DND-41 (cell line): ENCODE measurements at regions not wholly inside any gene's neighbourhood (a gene's known extent, or its start where the extent isn't known, plus 50 kb on each side); places are given as distances from the start of the nearest gene placed in this dataset.

Source experiments
- ATAC-seq: fragments of 200-7000 bp; cut with Tn5 transposase; 3 replicates; pipeline ENCODE4 v1.9.1; 2021; ENCODE audit warnings: low read depth; ENCODE audit not compliant: insufficient read depth
- DNase-seq: peaks from one replicate; pipeline ENCODE4 v3.0.0-alpha.2; 2020
- H2AFZ ChIP-seq: 2 replicates; pipeline ENCODE4 v1.6.0; 2012; ENCODE audit warnings: low read depth, low read length
- H3K27ac ChIP-seq: 2 replicates; pipeline ENCODE4 v1.5.1; 2012; ENCODE audit warnings: low read length, inconsistent platforms
- H3K27me3 ChIP-seq: fragments of 200-600 bp; sonication (generic); 2 replicates; pipeline ENCODE4 v1.6.0; 2012; ENCODE audit warnings: low read length, mild to moderate bottlenecking, inconsistent platforms; ENCODE audit not compliant: insufficient read depth, poor library complexity
- H3K36me3 ChIP-seq: 2 replicates; pipeline ENCODE4 v1.5.1; 2012; ENCODE audit warnings: low read length, inconsistent platforms; ENCODE audit not compliant: insufficient read depth
- H3K4me1 ChIP-seq: 2 replicates; pipeline ENCODE4 v1.5.1; 2012; ENCODE audit warnings: mild to moderate bottlenecking, low read length; ENCODE audit not compliant: insufficient read depth
- H3K4me2 ChIP-seq: 2 replicates; pipeline ENCODE4 v1.6.0; 2012; ENCODE audit warnings: mild to moderate bottlenecking, moderate library complexity, low read length, inconsistent platforms; ENCODE audit not compliant: insufficient read depth
- H3K4me3 ChIP-seq, 2 experiments: fragments of 200-600 bp in 1 of 2; shearing (Covaris generic) in 1 of 2; 2 replicates each; pipeline ENCODE4 v1.5.1; 2012 to 2016; ENCODE audit warnings: inconsistent platforms in 2 of 2, low read length in 2 of 2, mild to moderate bottlenecking in 2 of 2, low read depth in 1 of 2, moderate library complexity in 1 of 2
- H3K79me2 ChIP-seq: 2 replicates; pipeline ENCODE4 v1.6.0; 2012; ENCODE audit warnings: low read length, inconsistent platforms; ENCODE audit not compliant: insufficient read depth
- H3K9ac ChIP-seq: 2 replicates; pipeline ENCODE4 v1.6.0; 2012; ENCODE audit warnings: low read depth, mild to moderate bottlenecking, inconsistent platforms, low read length, moderate library complexity
- H3K9me3 ChIP-seq: 2 replicates; pipeline ENCODE4 v1.5.1; 2012; ENCODE audit warnings: low read length, moderate library complexity, mild to moderate bottlenecking, inconsistent platforms; ENCODE audit not compliant: insufficient read depth, severe bottlenecking
- H4K20me1 ChIP-seq: 2 replicates; pipeline ENCODE4 v1.6.0; 2012; ENCODE audit warnings: low read length; ENCODE audit not compliant: insufficient read depth
- CTCF ChIP-seq: IDR thresholded peaks from 2 replicates; pipeline ENCODE4 v1.5.1; 2012; ENCODE audit warnings: borderline replicate concordance, low read length, moderate library complexity, mild to moderate bottlenecking; ENCODE audit not compliant: poor library complexity, severe bottlenecking; ENCODE audit errors: extremely low read depth
- EZH2 ChIP-seq: IDR thresholded peaks from 3 replicates; pipeline ENCODE4 v1.6.1; 2012; ENCODE audit warnings: borderline replicate concordance, low read depth, mild to moderate bottlenecking, moderate library complexity, low read length, inconsistent platforms; ENCODE audit not compliant: severe bottlenecking

DNA sequence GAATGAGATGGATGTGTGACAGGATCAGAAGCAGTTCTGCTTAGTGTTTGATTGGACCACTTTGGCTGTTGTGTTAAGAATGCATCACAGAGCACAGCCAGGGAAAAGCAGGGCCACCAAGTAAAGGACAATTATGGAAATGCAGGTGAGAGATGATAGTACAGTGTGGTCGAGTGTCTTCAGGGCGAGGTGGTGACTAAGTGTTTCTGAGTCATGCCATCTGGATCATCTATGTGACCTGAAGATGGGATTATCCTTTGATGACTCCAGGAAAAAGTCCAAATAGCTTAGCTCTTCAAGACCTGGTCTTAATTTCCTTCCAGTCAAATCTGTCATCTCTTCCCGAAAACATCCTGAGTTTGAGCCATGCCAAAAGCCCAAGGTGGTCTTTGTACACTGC is 523.2 kb upstream of the IGFBP3 start:
- no peak overlapping the region for H3K4me3 ChIP-seq
- no peak for DNase-seq

GRCh38 chr7:46440186-46440585 is 519.1 kb upstream of the IGFBP3 start:
- DNase-seq, result no peak
- H3K27me3 ChIP-seq, result no peaks in the 10 kb centered on the region
- no peak overlapping the region for H2AFZ ChIP-seq
- no peaks in the 10 kb centered on the region for H3K36me3 ChIP-seq
- H3K4me1 ChIP-seq, result no peaks in the 10 kb centered on the region
- no peak overlapping the region for H3K4me2 ChIP-seq
- no peaks in the 10 kb centered on the region for H4K20me1 ChIP-seq
- no peaks in the 10 kb centered on the region for H3K79me2 ChIP-seq
- ATAC-seq, result no peak
- no peak overlapping the region for H3K27ac ChIP-seq
- TF ChIP-seq EZH2 (no peak), CTCF (no peak)
- H3K4me3 ChIP-seq, result no peak overlapping the region
- peaks cover 3% of the 10 kb centered on the region for H3K9me3 ChIP-seq
- H3K9ac ChIP-seq, result no peak overlapping the region

More for the DNA sequence above, 523.2 kb upstream of the IGFBP3 start:
- Histone ChIP-seq H3K36me3 (no peaks in the 10 kb centered on the region), H3K9me3 (no peaks in the 10 kb centered on the region), H3K9ac (no peak overlapping the region), H2AFZ (no peak overlapping the region), H4K20me1 (no peaks in the 10 kb centered on the region), H3K27me3 (no peaks in the 10 kb centered on the region), H3K4me2 (no peak overlapping the region), H3K4me1 (no peaks in the 10 kb centered on the region), H3K79me2 (no peaks in the 10 kb centered on the region), H3K27ac (no peak overlapping the region)
- TF ChIP-seq EZH2, result no peak
- TF ChIP-seq CTCF, result no peak
- no peak for ATAC-seq

DNA sequence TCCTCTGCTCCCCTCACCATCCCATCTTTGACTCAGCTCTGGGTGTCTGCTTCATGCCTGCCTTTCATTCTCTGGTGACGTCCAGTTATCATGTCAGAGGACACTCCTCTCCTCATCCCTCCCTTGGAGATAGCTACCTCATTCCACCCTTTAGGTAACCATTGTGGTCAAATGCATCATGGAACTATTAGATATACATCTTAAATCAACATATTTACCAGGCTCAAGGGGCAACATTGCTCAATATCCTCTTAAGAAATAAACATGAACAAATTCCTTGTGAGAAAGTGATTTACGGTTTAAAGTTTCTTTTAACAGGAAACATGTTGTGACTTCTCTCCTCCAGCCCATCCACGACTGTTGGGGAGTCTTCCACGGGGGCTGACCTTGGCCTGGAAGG is 511.6 kb upstream of the IGFBP3 start:
- DNase-seq (no peak), ATAC-seq (no peak)
- no peak overlapping the region for H2AFZ ChIP-seq
- H3K4me3 ChIP-seq, result no peak overlapping the region
- H3K9ac ChIP-seq, result no peak overlapping the region
- H4K20me1 ChIP-seq, result no peaks in the 10 kb centered on the region
- no peaks in the 10 kb centered on the region for H3K79me2 ChIP-seq
- H3K27me3 ChIP-seq, result no peaks in the 10 kb centered on the region
- peaks cover 3% of the 10 kb centered on the region for H3K9me3 ChIP-seq
- H3K36me3 ChIP-seq, result no peaks in the 10 kb centered on the region
- H3K27ac ChIP-seq, result no peak overlapping the region
- H3K4me2 ChIP-seq, result no peak overlapping the region
- H3K4me1 ChIP-seq, result no peaks in the 10 kb centered on the region
- TF ChIP-seq EZH2, result no peak
- no peak for TF ChIP-seq CTCF

GRCh38 chr7:46428295-46428694 is 507.2 kb upstream of the IGFBP3 start:
- H4K20me1 ChIP-seq, result no peaks in the 10 kb centered on the region
- no peaks in the 10 kb centered on the region for H3K27me3 ChIP-seq
- no peaks in the 10 kb centered on the region for H3K9me3 ChIP-seq
- no peak for TF ChIP-seq CTCF
- no peak for TF ChIP-seq EZH2
- no peaks in the 10 kb centered on the region for H3K79me2 ChIP-seq
- no peak for DNase-seq
- H3K9ac ChIP-seq, result no peak overlapping the region
- no peak overlapping the region for H3K4me3 ChIP-seq
- no peak overlapping the region for H3K4me2 ChIP-seq
- H3K27ac ChIP-seq, result no peak overlapping the region
- no peaks in the 10 kb centered on the region for H3K4me1 ChIP-seq
- no peaks in the 10 kb centered on the region for H3K36me3 ChIP-seq
- ATAC-seq, result no peak
- no peak overlapping the region for H2AFZ ChIP-seq
